HG03066 (cell line): ENCODE measurements at regions not wholly inside any gene's neighbourhood (a gene's known extent, or its start where the extent isn't known, plus 50 kb on each side); places are given as distances from the start of the nearest gene placed in this dataset.

Source experiments
- ATAC-seq: cut with Tn5 transposase; IDR thresholded peaks from one replicate; pipeline ENCODE4 v1.9.1; 2021; ENCODE audit warnings: low read depth; ENCODE audit not compliant: unreplicated experiment

- ATAC-seq, result no peak
These were observed 184.1 kb upstream of the PPARGC1A start for GRCh38 chr4:24073948-24074347.

- ATAC-seq, result no peak
These were observed 181.9 kb upstream of the PPARGC1A start for GRCh38 chr4:24071612-24072372.

- no peak for ATAC-seq
These were observed 180.3 kb upstream of the PPARGC1A start for GRCh38 chr4:24070117-24070516.

GRCh38 chr4:24067367-24068193, 177.7 kb upstream of the PPARGC1A start:
- no peak for ATAC-seq

- ATAC-seq, result no peak
These were observed 176.1 kb upstream of the PPARGC1A start for GRCh38 chr4:24065974-24066373.

GRCh38 chr4:24063731-24064130, 173.9 kb upstream of the PPARGC1A start:
- no peak for ATAC-seq

- no peak for ATAC-seq
These were observed 171.1 kb upstream of the PPARGC1A start for GRCh38 chr4:24060932-24061331.

GRCh38 chr4:24059839-24060238, 170.0 kb upstream of the PPARGC1A start:
- ATAC-seq, result no peak

- no peak for ATAC-seq
These were observed 168.2 kb upstream of the PPARGC1A start for GRCh38 chr4:24057915-24058559.

GRCh38 chr4:24056289-24056688, 166.4 kb upstream of the PPARGC1A start:
- no peak for ATAC-seq

- ATAC-seq, result no peak
These were observed 165.8 kb upstream of the PPARGC1A start for GRCh38 chr4:24055623-24056022.

GRCh38 chr4:24054910-24055309, 165.1 kb upstream of the PPARGC1A start:
- no peak for ATAC-seq

- ATAC-seq, result no peak
These were observed 164.1 kb upstream of the PPARGC1A start for GRCh38 chr4:24053934-24054333.

- ATAC-seq, result no peak
These were observed 155.1 kb upstream of the PPARGC1A start for GRCh38 chr4:24044610-24045589.

- no peak for ATAC-seq
These were observed 152.2 kb upstream of the PPARGC1A start for GRCh38 chr4:24042094-24042493.

- ATAC-seq, result no peak
These were observed 151.0 kb upstream of the PPARGC1A start for GRCh38 chr4:24040811-24041210.

- no peak for ATAC-seq
These were observed 143.8 kb upstream of the PPARGC1A start for GRCh38 chr4:24033626-24034025.

GRCh38 chr4:24032371-24032989, 142.6 kb upstream of the PPARGC1A start:
- ATAC-seq, result no peak

GRCh38 chr4:24026596-24026995, 136.7 kb upstream of the PPARGC1A start:
- ATAC-seq, result no peak

GRCh38 chr4:24024605-24025004, 134.8 kb upstream of the PPARGC1A start:
- no peak for ATAC-seq
